HG02840 (cell line): ENCODE measurements at regions not wholly inside any gene's neighbourhood (a gene's known extent, or its start where the extent isn't known, plus 50 kb on each side); places are given as distances from the start of the nearest gene placed in this dataset.

ENCODE experiments used
- ATAC-seq: cut with Tn5 transposase; IDR thresholded peaks from one replicate; pipeline ENCODE4 v1.9.1; 2021; ENCODE audit warnings: mild to moderate bottlenecking, moderate library complexity, moderate number of reproducible peaks; ENCODE audit not compliant: unreplicated experiment, low FRiP score

DNA sequence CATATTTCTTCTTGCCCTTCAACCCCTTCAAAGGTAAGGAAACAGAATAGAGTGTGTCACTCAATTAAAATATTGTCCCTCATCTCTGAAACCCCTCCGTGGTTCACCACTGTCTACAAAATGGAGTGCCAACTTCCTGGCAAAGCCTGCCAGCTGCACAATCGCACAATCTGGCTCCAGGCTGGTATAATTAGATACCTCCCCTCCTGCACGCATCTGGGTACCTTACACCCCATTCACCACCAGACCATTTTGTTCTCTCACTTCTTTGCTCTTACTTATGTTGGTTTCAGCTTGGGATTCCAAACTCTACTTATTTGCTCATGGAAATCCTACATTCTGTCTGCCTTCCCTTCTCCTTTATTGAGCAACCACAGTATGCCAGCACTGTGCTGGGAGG, 314.9 kb downstream of the NUAK1 start:
- ATAC-seq: no peak

- ATAC-seq: no peak
Observed at GRCh38 chr12:105825141-105825540, 313.6 kb downstream of the NUAK1 start.

GRCh38 chr12:105831372-105831771, 307.4 kb downstream of the NUAK1 start:
- no peak for ATAC-seq

GRCh38 chr12:105832021-105832420, 306.7 kb downstream of the NUAK1 start:
- ATAC-seq: no peak

DNA sequence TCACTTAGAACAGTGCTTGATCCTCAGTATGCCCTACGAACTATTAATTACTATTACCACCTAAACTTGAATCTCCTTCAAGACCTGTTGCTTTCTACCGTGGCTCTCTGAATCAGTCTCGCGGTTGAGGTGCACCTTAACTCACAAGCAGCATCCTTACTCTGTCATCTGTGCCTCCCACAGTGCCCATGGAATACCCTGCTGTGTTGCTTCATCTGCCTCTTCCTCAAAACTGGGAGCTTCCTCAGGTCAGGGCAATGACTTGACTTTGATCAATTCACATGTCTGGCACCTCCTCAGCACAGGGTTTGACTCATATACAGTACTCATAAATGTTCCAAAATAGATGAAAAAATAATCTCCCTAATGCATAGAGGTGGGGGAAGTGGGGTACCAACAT, 305.9 kb downstream of the NUAK1 start:
- ATAC-seq: no peak

- ATAC-seq: no peak
Observed at GRCh38 chr12:105834496-105834895, 304.3 kb downstream of the NUAK1 start.

DNA sequence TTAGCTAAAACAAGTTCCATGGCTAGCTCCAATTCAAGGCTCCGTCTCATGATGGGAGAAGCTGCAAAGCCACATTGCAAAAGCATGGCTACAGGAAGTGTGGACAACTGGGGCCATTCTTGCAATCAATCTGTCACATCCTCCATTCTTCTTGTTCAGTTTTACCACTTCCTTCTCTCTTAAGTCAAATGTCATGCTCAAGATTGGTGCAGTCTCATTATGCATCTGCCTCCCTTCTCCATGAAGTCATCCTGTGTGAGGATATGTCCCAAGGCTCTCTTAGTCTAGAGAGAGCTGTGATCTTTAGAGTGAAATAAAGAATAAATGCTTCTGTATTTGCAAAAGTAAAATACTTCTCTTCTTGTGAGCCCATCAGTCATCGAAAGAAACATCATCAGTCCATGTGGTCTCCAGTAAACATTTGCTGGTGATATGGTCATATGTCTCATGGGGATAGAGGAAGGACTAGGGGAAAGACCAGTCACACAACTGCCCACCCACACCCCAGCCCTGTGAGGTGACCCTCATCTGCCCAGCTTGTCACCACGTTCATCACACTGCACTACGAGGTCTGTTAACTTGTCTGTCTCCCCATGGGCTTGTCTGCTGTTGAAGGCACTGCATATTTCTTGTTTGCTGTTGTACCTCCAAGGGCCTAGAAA, 303.0 kb downstream of the NUAK1 start:
- no peak for ATAC-seq

DNA sequence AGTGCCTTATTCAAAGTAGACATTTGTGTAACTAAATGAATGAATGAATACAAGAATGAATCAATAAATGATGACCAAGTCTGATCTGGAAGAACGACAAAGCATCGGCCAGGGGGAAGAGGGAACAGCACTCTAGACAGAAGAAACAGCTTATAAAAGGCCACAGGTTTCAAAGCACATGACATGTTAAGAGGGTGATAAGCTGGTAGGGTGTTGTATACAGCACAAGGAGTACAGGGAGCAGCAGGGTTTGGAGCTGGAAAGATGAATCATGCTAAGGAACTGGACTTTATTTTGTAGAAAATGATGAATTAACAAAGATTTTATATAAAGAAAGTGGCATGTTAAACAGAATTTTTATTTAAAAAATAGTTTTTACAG, 302.5 kb downstream of the NUAK1 start:
- ATAC-seq: no peak

- no peak for ATAC-seq
Observed at GRCh38 chr12:105839629-105840127, 299.1 kb downstream of the NUAK1 start.

DNA sequence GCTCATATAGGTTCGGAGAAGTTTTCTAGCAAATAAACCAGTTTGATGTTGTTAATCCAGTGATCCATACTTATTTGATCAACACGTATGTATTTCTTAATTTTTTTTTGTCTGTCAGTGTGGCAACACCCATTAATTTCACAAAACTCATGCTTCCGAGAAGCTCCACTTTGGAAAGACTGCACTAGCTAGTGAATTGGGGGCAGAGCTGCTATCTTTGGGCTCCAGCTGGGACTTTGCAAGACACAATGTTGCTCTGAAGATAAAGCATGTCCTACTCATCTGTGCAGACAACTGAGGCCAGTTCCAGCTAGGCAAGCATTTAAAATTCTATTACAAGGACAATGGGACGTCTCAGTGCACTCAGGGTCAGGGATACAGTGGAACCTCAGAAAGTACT, 298.4 kb downstream of the NUAK1 start:
- no peak for ATAC-seq

DNA sequence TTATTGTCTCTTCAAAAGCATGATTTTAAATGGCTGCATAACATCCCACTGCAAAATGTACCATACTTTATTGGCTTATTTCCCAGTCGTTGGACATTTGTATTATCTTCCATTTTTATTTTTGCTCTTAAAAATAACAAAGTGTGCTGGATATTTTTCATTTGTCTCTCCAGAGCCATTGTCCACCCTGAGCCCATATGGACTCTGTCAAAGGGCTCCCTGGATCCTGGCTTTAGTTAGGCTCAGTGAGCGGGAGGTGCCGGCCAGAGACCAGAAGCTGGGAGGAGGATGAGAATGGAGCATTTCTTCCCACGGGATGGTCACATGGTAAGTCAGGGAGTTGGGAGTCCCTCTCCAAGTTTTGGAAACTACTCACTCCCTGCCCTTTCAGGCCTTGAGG, 296.9 kb downstream of the NUAK1 start:
- no peak for ATAC-seq

- no peak for ATAC-seq
Observed at GRCh38 chr12:105843561-105843960, 295.2 kb downstream of the NUAK1 start.

- no peak for ATAC-seq
Observed at GRCh38 chr12:105843986-105844760, 294.6 kb downstream of the NUAK1 start.

DNA sequence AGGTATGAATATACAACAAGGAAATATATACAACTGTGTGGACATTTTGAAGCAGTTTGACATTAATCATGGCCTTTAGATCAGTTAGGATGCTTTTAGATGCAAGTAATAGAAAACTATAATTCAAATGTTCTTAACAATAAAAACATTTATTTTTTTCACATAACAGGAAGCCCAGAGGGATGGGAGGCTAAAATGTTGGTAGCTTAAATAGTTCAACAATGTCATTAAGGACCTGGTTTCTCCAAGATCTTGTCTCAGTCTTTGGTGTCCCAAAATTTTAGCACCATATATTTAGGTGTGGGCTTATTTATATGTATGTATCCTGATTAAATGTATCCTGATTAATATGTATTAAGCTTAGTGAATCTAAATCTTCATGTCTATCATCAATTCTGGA, 292.4 kb downstream of the NUAK1 start:
- ATAC-seq: no peak

- ATAC-seq: no peak
Observed at GRCh38 chr12:105847068-105847467, 291.7 kb downstream of the NUAK1 start.

DNA sequence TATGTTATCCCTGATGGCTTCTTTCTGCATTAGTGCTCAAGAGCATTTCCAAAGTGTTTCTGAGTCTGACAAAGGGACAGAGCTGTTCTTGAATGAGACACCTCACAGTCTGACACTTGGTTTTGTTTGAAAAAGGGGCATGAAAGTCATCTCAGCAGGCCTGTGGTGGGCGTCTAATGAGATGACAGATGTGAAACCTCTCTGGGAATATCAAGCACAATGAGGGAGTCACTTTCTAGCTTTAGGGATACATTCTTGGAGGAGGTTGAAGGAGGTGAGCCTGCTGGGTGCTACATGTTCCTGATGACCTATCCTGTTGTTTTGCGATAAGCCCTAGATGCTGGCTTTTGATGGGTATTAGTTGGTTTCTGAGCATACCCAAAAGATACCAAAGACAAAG, 290.5 kb downstream of the NUAK1 start:
- no peak for ATAC-seq

- ATAC-seq: no peak
Observed at GRCh38 chr12:105850103-105850968, 288.4 kb downstream of the NUAK1 start.

DNA sequence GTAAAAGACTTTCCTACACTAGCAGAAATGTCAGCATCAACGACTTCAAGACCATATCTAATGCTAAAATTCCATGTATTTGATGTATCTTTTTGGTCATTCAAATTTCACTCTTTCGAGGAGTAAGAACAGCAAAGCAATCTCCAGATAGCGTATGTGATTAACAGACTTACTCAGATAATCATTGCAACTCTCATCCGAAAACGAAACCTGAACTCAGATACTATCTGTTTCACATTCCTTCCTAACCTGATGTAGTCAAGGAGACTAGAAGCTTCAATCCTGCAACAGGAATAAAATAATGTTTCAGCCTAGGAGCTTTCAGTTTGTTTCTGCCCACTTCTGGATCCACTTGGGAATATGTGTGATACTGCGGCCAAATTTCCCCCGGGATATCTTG, 286.3 kb downstream of the NUAK1 start:
- ATAC-seq: no peak

DNA sequence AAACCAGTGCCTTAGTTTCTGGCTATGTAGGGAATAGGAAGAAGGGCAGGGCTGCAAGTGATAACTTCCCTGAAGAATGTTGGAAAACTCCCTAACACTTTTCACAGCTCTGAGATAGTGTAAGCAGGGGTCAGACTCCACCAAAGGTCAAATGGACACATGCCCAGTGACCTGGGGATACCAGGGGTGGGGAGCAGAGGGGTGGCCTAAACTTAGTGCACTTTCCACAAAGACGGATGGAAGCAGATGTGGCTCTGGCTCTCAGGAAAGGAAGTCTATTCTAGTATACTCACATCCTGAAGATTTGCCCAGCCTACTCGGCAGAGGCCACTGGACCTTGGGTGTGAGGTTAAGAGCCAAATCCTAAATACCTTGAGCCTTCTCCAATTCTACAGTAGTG, 285.8 kb downstream of the NUAK1 start:
- ATAC-seq: no peak

GRCh38 chr12:105854071-105854470, 284.7 kb downstream of the NUAK1 start:
- ATAC-seq: no peak
